ENCODE measurements at regions not wholly inside any gene's neighbourhood (a gene's known extent, or its start where the extent isn't known, plus 50 kb on each side); places are given as distances from the start of the nearest gene placed in this dataset.

GRCh38 chr16:75836347-75837010, 110.2 kb upstream of the CPHXL start:
- H3K9me3 ChIP-seq = no peaks in the 10 kb centered on the region
- no peak overlapping the region for H3K4me3 ChIP-seq
- TF ChIP-seq, protein P1, sequence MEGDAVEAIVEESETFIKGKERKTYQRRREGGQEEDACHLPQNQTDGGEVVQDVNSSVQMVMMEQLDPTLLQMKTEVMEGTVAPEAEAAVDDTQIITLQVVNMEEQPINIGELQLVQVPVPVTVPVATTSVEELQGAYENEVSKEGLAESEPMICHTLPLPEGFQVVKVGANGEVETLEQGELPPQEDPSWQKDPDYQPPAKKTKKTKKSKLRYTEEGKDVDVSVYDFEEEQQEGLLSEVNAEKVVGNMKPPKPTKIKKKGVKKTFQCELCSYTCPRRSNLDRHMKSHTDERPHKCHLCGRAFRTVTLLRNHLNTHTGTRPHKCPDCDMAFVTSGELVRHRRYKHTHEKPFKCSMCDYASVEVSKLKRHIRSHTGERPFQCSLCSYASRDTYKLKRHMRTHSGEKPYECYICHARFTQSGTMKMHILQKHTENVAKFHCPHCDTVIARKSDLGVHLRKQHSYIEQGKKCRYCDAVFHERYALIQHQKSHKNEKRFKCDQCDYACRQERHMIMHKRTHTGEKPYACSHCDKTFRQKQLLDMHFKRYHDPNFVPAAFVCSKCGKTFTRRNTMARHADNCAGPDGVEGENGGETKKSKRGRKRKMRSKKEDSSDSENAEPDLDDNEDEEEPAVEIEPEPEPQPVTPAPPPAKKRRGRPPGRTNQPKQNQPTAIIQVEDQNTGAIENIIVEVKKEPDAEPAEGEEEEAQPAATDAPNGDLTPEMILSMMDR (IDR thresholded peaks at IDR 0.05) = no peak
- no peak overlapping the region for H3K27ac ChIP-seq
- no peak for DNase-seq
- no peaks in the 10 kb centered on the region for H3K36me3 ChIP-seq (ENCODE audit: insufficient read depth in 1 of 2, low read depth in 1 of 2)
- intact Hi-C loops (cut with DNase I) = no loop called here
- no peak for ATAC-seq
- H3K4me1 ChIP-seq = no peaks in the 10 kb centered on the region
- no peaks in the 10 kb centered on the region for H3K27me3 ChIP-seq (ENCODE audit: insufficient read depth in 3 of 3, low read length in 2 of 3)
- WGBS, 3 donors = 17 to 25% (median 17%) methylated on average over 2 of the region's 2 CpGs

- intact Hi-C loops (cut with DNase I) = no loop called here
- no peak for ATAC-seq
- Histone ChIP-seq H3K36me3 (ENCODE audit: insufficient read depth in 1 of 2, low read depth in 1 of 2) (no peaks in the 10 kb centered on the region), H3K4me1 (no peaks in the 10 kb centered on the region), H3K4me3 (no peak overlapping the region), H3K27me3 (ENCODE audit: insufficient read depth in 3 of 3, low read length in 2 of 3) (no peaks in the 10 kb centered on the region), H3K27ac (no peak overlapping the region), H3K9me3 (no peaks in the 10 kb centered on the region)
- TF ChIP-seq, protein P1 (IDR thresholded peaks at IDR 0.05) = no peak
- WGBS, 3 donors = 43 to 57% (median 52%) methylated on average over 2 of the region's 2 CpGs
- no peak for DNase-seq
These were observed 111.0 kb upstream of the CPHXL start for GRCh38 chr16:75837264-75837663.

DNA sequence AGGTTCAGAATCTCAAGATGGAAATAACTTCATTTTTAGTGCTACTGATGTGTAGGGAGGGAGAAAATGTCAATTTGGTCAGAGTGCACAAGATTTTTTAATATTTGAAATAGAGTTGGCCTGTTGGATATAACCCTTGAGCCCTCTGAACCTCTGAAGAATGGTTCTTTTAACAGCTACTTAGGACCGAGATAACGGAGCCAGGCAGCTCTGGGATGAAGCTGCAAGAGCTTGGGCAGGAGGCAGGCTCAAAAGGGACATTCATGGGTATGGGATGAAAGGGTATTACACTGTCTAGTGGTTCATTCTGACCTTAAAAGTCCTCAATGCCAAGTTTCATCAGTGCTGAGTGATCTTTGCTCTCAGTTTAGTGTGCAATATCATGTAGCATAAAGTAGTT, 111.4 kb upstream of the CPHXL start:
- Histone ChIP-seq H3K27ac (no peak overlapping the region), H3K36me3 (ENCODE audit: insufficient read depth in 1 of 2, low read depth in 1 of 2) (no peaks in the 10 kb centered on the region), H3K4me1 (no peaks in the 10 kb centered on the region), H3K9me3 (no peaks in the 10 kb centered on the region), H3K4me3 (no peak overlapping the region), H3K27me3 (ENCODE audit: insufficient read depth in 3 of 3, low read length in 2 of 3) (no peaks in the 10 kb centered on the region)
- WGBS, 3 donors = 49 to 62% (median 49%) methylated on average over 2 of the region's 2 CpGs
- intact Hi-C loops (cut with DNase I) = no loop called here
- DNase-seq = no peak
- TF ChIP-seq, protein P1 (IDR thresholded peaks at IDR 0.05) = no peak
- ATAC-seq = no peak

- DNase-seq (no peak), ATAC-seq (no peak)
- no peaks in the 10 kb centered on the region for H3K4me1 ChIP-seq
- WGBS, 3 donors = 0 to 12% (median 0%) methylated on average over 1 of the region's 1 CpG
- TF ChIP-seq, protein P1 (IDR thresholded peaks at IDR 0.05) = no peak
- no peaks in the 10 kb centered on the region for H3K27me3 ChIP-seq (ENCODE audit: insufficient read depth in 3 of 3, low read length in 2 of 3)
- no peaks in the 10 kb centered on the region for H3K9me3 ChIP-seq
- H3K36me3 ChIP-seq (ENCODE audit: insufficient read depth in 1 of 2, low read depth in 1 of 2) = no peaks in the 10 kb centered on the region
- no peak overlapping the region for H3K4me3 ChIP-seq
- no peak overlapping the region for H3K27ac ChIP-seq
- intact Hi-C loops (cut with DNase I) = no loop called here
These were observed 115.2 kb upstream of the CPHXL start for GRCh38 chr16:75841517-75841916.

DNA sequence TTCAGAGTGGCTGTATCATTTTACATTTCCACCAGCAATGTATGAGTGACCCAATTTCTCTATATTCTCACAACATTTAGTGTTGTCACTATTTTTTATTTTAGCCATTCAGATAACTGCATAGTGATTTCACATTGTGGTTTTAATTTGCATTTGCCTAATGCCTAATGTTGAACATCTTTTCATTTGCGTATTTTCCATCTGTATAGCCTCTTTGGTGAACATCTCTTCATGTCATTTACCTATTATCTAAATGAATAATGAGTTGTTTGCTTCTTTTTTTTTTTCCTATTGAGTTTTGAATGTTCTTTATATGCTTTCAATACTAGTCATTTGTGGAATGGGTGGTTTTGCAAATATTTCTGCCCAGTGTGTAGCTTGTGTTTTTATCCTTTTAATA, 120.9 kb upstream of the CPHXL start:
- no peak overlapping the region for H3K27ac ChIP-seq
- no peaks in the 10 kb centered on the region for H3K4me1 ChIP-seq
- TF ChIP-seq, protein P1 (IDR thresholded peaks at IDR 0.05) = no peak
- intact Hi-C loops (cut with DNase I) = no loop called here
- no peaks in the 10 kb centered on the region for H3K9me3 ChIP-seq
- no peaks in the 10 kb centered on the region for H3K27me3 ChIP-seq (ENCODE audit: insufficient read depth in 3 of 3, low read length in 2 of 3)
- no peaks in the 10 kb centered on the region for H3K36me3 ChIP-seq (ENCODE audit: insufficient read depth in 1 of 2, low read depth in 1 of 2)
- 77 to 88% (median 79%) methylated on average over 1 of the region's 1 CpG for WGBS, 3 donors
- H3K4me3 ChIP-seq = no peak overlapping the region
- ATAC-seq (no peak), DNase-seq (no peak)

Measured in psoas muscle (tissue), 7 donors.